ENCODE measurements at regions not wholly inside any gene's neighbourhood (a gene's known extent, or its start where the extent isn't known, plus 50 kb on each side); places are given as distances from the start of the nearest gene placed in this dataset.

DNA sequence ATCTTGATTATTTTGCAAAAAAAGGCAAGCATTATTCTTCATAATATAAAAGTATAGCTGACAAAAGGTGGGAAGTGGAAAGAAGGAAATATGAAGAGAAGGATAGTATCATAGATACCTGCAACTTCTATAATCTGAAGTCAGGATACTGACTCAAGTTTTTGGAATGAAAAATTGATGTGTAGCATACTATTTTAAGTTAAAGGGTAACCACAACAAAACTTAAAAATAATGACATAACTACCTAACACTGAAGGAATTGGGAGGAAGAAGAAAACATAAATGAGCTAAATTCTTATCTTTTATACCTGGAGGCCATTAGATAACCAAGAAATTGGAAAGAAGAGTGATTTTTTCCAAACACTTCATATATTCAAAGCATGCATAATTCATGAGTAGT lies 51.8 kb upstream of the TLE1 start:
- no peak for DNase-seq
- ATAC-seq = no peak
- H3K27me3 Mint-ChIP-seq = no peaks in the 10 kb centered on the region

DNA sequence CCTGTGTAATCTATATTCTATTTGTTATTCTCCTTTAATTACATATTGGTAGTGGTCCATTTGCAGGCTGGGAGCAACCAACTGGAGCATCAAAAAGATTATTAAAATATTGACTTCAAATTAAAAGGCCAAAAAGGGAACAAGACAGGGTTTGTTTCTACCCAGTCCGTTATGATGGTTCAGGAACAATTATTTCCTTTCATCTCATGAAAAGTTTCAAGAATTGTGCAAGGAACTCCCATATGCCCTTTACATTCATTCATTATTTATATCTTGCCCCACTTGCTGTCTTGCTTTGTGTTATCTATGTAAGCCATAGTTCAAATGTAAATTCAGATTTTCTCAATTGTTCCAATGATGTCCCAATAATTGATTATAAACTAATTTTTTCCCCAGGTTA lies 58.7 kb upstream of the TLE1 start:
- Mint-ChIP-seq H3K27me3 (no peaks in the 10 kb centered on the region), H3K36me3 (ENCODE audit: low read depth) (no peaks in the 10 kb centered on the region), H3K27ac (no peak overlapping the region), H3K9me3 (peaks cover 3% of the 10 kb centered on the region), H3K4me3 (no peak overlapping the region), H3K4me1 (no peaks in the 10 kb centered on the region)
- DNase-seq = no peak
- ATAC-seq = no peak

More for the DNA sequence above, 51.8 kb upstream of the TLE1 start:
- no peaks in the 10 kb centered on the region for H3K4me1 Mint-ChIP-seq
- H3K36me3 Mint-ChIP-seq (ENCODE audit: low read depth) = no peaks in the 10 kb centered on the region
- H3K4me3 Mint-ChIP-seq = no peak overlapping the region
- H3K27ac Mint-ChIP-seq = no peak overlapping the region
- peaks cover 9% of the 10 kb centered on the region for H3K9me3 Mint-ChIP-seq

DNA sequence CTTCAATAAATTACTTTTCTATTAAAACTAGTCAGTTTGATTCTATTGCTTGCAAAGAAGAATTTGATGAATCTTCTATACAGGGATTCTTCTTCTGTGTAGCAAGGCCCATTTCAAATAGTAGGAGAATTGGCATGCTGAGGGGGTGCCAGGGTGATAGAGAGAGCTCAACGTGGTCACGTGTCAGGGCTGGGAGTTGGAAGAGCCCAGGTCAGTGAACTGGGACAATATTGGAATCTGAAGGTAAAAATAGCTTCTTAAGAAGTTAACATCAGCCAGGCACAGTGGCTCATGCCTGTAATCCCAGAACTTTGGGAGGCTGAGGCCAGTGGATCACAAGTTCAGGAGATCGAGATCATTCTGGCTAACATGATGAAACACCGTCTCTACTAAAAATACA lies 64.1 kb upstream of the TLE1 start:
- Mint-ChIP-seq H3K36me3 (ENCODE audit: low read depth) (no peaks in the 10 kb centered on the region), H3K9me3 (no peaks in the 10 kb centered on the region), H3K4me3 (no peak overlapping the region), H3K4me1 (no peaks in the 10 kb centered on the region), H3K27me3 (no peaks in the 10 kb centered on the region), H3K27ac (no peak overlapping the region)
- DNase-seq (no peak), ATAC-seq (no peak)

DNA sequence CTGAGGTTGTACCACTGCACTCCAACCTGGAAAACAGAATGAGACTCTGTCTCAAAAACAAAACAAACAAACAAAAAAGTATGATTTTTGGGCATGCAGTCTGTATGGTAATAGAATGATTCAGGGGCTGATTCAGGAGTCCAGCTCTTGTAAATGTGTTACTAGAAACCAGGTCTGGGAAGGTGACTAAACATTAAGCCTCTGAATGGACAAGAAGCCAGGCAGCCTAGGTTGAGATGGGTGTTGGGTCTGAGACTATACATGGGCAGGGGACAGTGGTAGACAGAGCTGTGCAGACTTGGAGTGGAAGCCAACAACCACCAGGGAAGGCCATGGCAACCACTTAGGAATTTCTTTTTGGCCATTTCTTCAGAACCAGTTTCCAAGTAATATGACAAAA lies 64.9 kb upstream of the TLE1 start:
- H3K36me3 Mint-ChIP-seq (ENCODE audit: low read depth) = no peaks in the 10 kb centered on the region
- H3K4me1 Mint-ChIP-seq = no peaks in the 10 kb centered on the region
- no peak for DNase-seq
- no peak for ATAC-seq
- no peaks in the 10 kb centered on the region for H3K27me3 Mint-ChIP-seq
- no peak overlapping the region for H3K4me3 Mint-ChIP-seq
- no peak overlapping the region for H3K27ac Mint-ChIP-seq
- no peaks in the 10 kb centered on the region for H3K9me3 Mint-ChIP-seq

DNA sequence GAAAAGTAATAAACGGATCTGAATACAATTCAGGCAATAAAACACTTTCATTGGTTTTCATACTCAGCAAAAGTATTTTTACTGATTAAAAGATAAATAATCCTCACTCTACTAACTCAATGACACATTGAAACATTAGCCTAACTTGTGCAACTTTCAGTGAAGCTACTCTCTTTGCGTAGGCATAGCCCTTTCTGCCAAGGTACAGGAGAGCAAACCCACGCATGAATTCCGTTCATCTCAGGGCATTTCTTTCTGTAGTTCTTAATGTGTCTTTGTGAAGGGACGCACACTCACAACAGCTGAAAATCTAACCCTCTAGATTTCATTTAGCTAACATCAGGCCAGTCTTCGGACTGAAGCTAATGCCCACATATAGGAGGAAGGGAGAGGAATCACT lies 66.4 kb upstream of the TLE1 start:
- no peak for DNase-seq

DNA sequence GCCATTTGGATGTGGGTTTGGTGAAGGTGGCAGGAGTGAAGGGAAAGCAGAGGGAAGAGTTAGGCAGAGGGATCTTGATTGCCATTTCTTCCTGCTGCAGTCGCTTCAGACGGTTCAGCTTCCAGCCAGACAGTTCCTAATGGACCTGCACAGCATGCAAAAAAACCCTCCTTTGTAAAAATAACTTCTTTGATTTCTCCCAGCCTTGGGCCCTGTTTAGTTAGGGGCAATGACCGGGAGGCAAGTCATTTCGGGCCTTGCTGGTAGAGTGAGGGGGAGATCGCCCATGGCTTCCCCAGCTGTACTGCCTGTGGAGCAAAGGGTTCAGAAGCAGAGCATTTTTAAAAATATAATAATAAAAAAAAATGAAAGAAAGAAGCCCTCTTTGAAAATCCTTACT lies 67.2 kb upstream of the TLE1 start:
- ATAC-seq (no peak), DNase-seq (no peak)
- Mint-ChIP-seq H3K9me3 (no peaks in the 10 kb centered on the region), H3K4me1 (no peaks in the 10 kb centered on the region), H3K4me3 (no peak overlapping the region), H3K27me3 (no peaks in the 10 kb centered on the region), H3K27ac (no peak overlapping the region), H3K36me3 (ENCODE audit: low read depth) (no peaks in the 10 kb centered on the region)

More for the DNA sequence above, 66.4 kb upstream of the TLE1 start:
- ATAC-seq = no peak
- Mint-ChIP-seq H3K9me3 (no peaks in the 10 kb centered on the region), H3K4me1 (no peaks in the 10 kb centered on the region), H3K27ac (no peak overlapping the region), H3K4me3 (no peak overlapping the region), H3K27me3 (no peaks in the 10 kb centered on the region), H3K36me3 (ENCODE audit: low read depth) (no peaks in the 10 kb centered on the region)

DNA sequence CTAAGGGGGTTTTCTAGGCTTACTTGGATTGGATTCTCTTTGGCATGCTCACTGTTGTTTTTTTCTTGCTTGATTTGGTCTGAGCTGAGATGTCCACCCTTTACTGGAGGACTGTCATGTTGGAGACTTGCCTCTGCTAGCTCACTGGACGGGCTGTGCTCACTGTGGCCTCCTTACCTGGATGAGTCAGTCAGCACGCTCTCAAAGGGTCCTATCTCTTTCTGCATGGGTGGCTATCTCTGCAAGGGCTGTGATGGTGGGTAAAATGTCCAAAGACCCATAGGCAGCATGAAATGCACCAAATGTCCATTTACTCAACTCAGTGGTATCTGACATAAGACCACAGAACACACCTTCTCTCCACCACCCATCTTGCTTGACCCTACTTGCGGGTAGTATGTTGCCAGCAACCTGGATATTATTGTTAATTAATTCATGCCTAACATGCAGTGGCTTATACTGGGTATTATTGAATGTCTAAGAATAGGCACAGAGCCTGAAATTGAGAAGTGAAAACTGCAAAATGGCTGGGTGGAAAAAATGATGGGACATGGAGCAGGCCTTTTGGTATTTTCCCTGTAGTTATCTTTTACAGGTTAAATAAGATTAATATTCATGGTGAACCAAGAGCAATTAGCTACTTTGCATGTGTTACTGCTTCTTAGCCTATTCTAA lies 68.9 kb upstream of the TLE1 start:
- DNase-seq (no peak), ATAC-seq (no peak)
- H3K27me3 Mint-ChIP-seq = no peaks in the 10 kb centered on the region
- no peaks in the 10 kb centered on the region for H3K4me1 Mint-ChIP-seq
- H3K9me3 Mint-ChIP-seq = no peaks in the 10 kb centered on the region
- no peak overlapping the region for H3K4me3 Mint-ChIP-seq
- H3K27ac Mint-ChIP-seq = no peak overlapping the region
- H3K36me3 Mint-ChIP-seq (ENCODE audit: low read depth) = no peaks in the 10 kb centered on the region

DNA sequence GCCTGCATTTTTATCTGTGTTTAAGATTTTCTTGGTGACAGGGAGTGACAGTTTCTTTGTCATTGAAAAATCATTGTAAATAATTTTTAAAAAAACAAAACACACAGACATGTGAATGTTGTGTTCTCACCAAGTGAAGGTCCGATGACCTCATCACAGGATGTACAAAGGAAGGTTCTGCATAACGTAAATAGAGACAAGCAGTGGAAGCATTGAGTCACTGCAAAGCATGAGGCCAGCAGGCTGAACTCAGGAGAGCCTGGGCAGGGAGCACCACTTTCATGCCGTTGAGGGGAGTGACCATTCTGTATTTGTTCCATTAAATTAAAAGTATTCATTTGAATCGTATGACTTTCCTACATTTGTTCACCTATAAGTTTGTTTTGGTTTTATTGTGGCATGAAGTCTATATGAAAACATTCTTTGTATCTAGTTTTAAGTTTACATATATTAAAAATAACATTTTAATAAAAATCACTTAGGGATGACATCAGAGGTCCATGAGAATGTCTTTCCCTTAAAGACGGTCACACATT lies 70.4 kb upstream of the TLE1 start:
- Mint-ChIP-seq H3K4me3 (no peak overlapping the region), H3K27me3 (no peaks in the 10 kb centered on the region), H3K9me3 (no peaks in the 10 kb centered on the region), H3K4me1 (no peaks in the 10 kb centered on the region), H3K27ac (no peak overlapping the region), H3K36me3 (ENCODE audit: low read depth) (no peaks in the 10 kb centered on the region)
- DNase-seq (no peak), ATAC-seq (no peak)

DNA sequence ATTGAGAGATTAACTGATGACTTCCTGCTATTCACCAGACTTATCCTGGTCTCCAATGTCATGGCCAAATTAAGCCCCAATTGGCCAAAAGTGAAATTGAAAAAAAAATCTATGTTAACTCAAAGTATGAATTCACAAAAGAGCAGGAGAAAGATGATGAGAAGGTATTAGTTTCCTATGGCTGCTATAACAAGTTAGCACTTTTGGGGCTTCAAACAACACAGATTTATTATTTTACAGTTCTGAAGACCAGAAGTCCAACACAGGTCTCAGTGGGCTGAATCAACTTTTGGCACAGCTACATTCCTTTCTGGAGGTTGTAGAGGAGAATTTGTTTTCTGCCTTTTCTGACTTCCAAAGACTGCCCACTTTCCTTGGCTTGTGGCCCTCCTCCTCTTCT lies 78.6 kb upstream of the TLE1 start:
- H3K27ac Mint-ChIP-seq = no peak overlapping the region
- H3K36me3 Mint-ChIP-seq (ENCODE audit: low read depth) = no peaks in the 10 kb centered on the region
- no peaks in the 10 kb centered on the region for H3K27me3 Mint-ChIP-seq
- ATAC-seq = no peak
- no peaks in the 10 kb centered on the region for H3K9me3 Mint-ChIP-seq
- no peak overlapping the region for H3K4me3 Mint-ChIP-seq
- no peaks in the 10 kb centered on the region for H3K4me1 Mint-ChIP-seq
- DNase-seq = no peak

DNA sequence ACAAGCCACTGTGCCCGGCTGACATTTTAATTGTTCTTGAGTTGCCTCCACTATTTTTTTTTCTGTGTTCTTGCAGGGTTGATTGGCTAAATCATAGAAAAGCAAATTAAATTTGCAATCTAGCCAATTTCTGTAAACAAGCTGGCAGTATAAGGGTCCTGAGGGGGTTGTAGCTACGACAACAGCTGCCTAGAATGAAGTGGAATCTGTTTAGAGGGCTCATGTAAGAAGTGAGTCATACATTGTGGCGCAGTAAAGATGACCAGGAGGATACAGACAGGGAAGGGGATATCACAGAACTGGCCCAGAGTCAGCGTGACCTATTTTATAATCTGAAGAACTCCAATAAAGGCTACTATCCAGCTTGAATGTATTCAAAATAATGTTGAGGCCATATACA lies 82.2 kb upstream of the TLE1 start:
- H3K9me3 Mint-ChIP-seq = peaks cover 4% of the 10 kb centered on the region
- ATAC-seq = no peak

DNA sequence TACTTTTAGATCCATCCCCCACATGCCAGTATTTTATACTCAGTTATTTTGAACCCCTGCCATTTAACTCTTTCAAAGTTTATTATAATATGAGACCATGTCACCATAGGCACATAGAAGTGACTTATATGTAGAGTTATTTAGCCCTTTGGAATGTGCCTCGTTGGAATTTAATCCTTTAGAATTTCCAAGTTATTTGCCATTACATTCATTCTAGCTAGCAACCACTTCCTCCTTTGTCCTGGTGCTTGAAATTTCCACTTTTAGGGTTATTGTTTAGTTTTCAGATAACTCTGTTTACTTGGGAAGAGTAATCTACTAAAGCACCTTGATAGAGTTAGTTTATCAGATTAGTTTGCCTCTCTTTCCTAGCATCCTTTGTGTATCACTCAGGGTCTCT lies 82.8 kb upstream of the TLE1 start:
- no peak for DNase-seq
- Mint-ChIP-seq H3K4me3 (no peak overlapping the region), H3K9me3 (peaks cover 4% of the 10 kb centered on the region)

More for the DNA sequence above, 82.2 kb upstream of the TLE1 start:
- no peak for DNase-seq
- no peaks in the 10 kb centered on the region for H3K27me3 Mint-ChIP-seq
- no peaks in the 10 kb centered on the region for H3K36me3 Mint-ChIP-seq (ENCODE audit: low read depth)
- no peak overlapping the region for H3K4me3 Mint-ChIP-seq
- H3K4me1 Mint-ChIP-seq = no peaks in the 10 kb centered on the region
- no peak overlapping the region for H3K27ac Mint-ChIP-seq

DNA sequence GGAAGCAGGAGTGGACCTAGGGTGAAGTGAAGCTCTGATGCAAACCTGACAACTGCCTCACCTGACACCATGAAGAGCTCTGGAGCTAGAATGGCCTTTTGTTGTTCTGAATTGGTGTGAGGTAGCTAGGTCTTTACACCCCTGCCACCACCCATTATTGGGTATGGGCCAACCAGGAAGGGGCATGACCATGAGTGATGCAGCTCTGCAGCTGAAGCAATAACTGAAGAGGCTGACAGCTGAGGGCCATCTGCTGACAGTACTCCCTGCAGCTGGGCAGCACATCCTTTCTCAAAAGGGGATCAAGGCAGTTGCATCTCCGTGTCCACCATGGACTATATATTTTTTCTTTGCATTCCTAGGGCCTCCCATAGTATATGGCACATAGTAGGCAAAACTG lies 87.0 kb upstream of the TLE1 start:
- no peaks in the 10 kb centered on the region for H3K36me3 Mint-ChIP-seq (ENCODE audit: low read depth)
- ATAC-seq = no peak
- H3K27me3 Mint-ChIP-seq = no peaks in the 10 kb centered on the region
- no peak overlapping the region for H3K4me3 Mint-ChIP-seq
- no peak for DNase-seq
- H3K27ac Mint-ChIP-seq = no peak overlapping the region
- no peaks in the 10 kb centered on the region for H3K4me1 Mint-ChIP-seq
- H3K9me3 Mint-ChIP-seq = peaks cover 4% of the 10 kb centered on the region

More for the DNA sequence above, 82.8 kb upstream of the TLE1 start:
- H3K4me1 Mint-ChIP-seq = no peaks in the 10 kb centered on the region
- no peaks in the 10 kb centered on the region for H3K27me3 Mint-ChIP-seq
- no peak for ATAC-seq
- no peak overlapping the region for H3K27ac Mint-ChIP-seq
- H3K36me3 Mint-ChIP-seq (ENCODE audit: low read depth) = no peaks in the 10 kb centered on the region

DNA sequence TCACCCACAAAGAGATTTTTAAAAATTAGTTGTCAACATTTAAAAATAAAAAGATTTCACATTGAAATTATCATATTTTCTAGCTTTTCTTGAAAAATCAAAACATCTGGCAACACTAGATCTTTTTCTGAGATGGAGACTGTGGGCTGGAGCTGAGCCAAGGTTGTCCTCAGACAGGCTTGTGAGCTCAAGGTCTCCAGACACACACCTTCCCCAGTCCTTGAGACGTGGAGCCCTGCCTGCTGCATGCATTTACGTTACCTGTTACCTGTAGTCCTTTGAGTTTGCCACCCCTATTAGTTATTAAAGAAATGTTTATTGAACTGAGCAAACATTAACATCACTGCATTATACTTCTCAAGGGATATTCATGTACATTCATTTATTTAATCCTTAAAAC lies 87.5 kb upstream of the TLE1 start:
- Mint-ChIP-seq H3K27me3 (no peaks in the 10 kb centered on the region), H3K4me3 (no peak overlapping the region)
- ATAC-seq = no peak

DNA sequence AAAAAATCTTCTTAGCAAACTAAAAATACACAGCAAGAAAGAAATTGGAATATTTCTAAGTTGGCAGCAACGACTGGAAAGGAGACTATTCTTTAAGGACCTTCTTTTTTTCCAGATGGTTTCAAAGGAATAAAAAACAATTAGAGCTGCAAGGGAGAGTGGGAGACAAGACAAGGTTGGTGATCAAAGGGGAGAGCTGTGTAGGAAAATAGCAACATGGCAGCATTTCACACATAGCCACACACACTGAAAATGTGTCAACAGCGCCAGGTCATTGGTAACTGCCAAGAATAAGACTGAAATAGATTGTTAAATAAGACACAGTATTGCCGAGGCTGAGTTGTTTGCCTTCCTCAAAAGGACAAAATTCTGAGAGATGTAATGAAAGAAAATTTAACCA lies 88.1 kb upstream of the TLE1 start:
- Mint-ChIP-seq H3K4me1 (no peaks in the 10 kb centered on the region), H3K27me3 (no peaks in the 10 kb centered on the region), H3K4me3 (no peak overlapping the region), H3K27ac (no peak overlapping the region), H3K9me3 (peaks cover 4% of the 10 kb centered on the region), H3K36me3 (ENCODE audit: low read depth) (no peaks in the 10 kb centered on the region)
- no peak for ATAC-seq
- no peak for DNase-seq

More for the DNA sequence above, 87.5 kb upstream of the TLE1 start:
- H3K4me1 Mint-ChIP-seq = no peaks in the 10 kb centered on the region
- no peak overlapping the region for H3K27ac Mint-ChIP-seq
- peaks cover 4% of the 10 kb centered on the region for H3K9me3 Mint-ChIP-seq
- no peak for DNase-seq
- H3K36me3 Mint-ChIP-seq (ENCODE audit: low read depth) = no peaks in the 10 kb centered on the region

DNA sequence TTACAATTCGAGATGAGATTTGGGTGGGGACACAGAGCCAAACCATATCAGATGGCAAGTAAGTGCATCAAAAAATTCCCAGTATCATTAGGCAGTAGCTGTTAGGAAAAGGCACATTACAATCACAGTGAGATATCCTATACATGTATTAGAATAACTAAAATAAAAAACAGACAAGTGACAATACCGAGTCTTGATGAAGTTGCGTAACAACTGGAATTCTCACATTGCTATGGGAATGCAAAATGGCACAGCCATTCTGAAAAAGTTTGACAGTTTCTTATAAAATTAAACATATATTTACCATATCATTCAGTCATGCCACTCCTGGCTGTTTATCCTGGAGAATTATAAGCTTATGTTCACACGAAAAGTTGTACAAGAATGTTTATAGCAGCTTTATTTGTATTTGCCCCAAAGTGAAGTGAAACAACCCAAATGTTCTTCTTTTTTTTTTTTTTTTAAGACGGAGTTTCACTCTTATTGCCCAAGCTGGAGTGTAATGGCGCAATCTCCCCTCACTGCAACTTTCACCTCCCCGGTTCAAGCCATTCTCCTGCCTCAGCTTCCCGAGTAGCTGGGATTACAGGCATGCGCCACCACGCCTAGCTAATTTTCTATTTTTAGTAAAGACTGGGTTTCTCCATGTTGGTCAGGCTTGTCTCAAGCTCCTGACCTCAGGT lies 93.1 kb upstream of the TLE1 start:
- H3K9me3 Mint-ChIP-seq = no peaks in the 10 kb centered on the region
- H3K36me3 Mint-ChIP-seq (ENCODE audit: low read depth) = no peaks in the 10 kb centered on the region
- DNase-seq (no peak), ATAC-seq (no peak)
- H3K4me3 Mint-ChIP-seq = no peak overlapping the region
- H3K27ac Mint-ChIP-seq = no peak overlapping the region
- H3K4me1 Mint-ChIP-seq = no peaks in the 10 kb centered on the region
- no peaks in the 10 kb centered on the region for H3K27me3 Mint-ChIP-seq
